DND-41 (cell line): ENCODE measurements at regions not wholly inside any gene's neighbourhood (a gene's known extent, or its start where the extent isn't known, plus 50 kb on each side); places are given as distances from the start of the nearest gene placed in this dataset.

ENCODE experiments used
- ATAC-seq: fragments of 200-7000 bp; cut with Tn5 transposase; 3 replicates; pipeline ENCODE4 v1.9.1; 2021; ENCODE audit warnings: low read depth; ENCODE audit not compliant: insufficient read depth
- DNase-seq: peaks from one replicate; pipeline ENCODE4 v3.0.0-alpha.2; 2020
- H2AFZ ChIP-seq: 2 replicates; pipeline ENCODE4 v1.6.0; 2012; ENCODE audit warnings: low read depth, low read length
- H3K27ac ChIP-seq: 2 replicates; pipeline ENCODE4 v1.5.1; 2012; ENCODE audit warnings: low read length, inconsistent platforms
- H3K27me3 ChIP-seq: fragments of 200-600 bp; sonication (generic); 2 replicates; pipeline ENCODE4 v1.6.0; 2012; ENCODE audit warnings: low read length, mild to moderate bottlenecking, inconsistent platforms; ENCODE audit not compliant: insufficient read depth, poor library complexity
- H3K36me3 ChIP-seq: 2 replicates; pipeline ENCODE4 v1.5.1; 2012; ENCODE audit warnings: low read length, inconsistent platforms; ENCODE audit not compliant: insufficient read depth
- H3K4me1 ChIP-seq: 2 replicates; pipeline ENCODE4 v1.5.1; 2012; ENCODE audit warnings: mild to moderate bottlenecking, low read length; ENCODE audit not compliant: insufficient read depth
- H3K4me2 ChIP-seq: 2 replicates; pipeline ENCODE4 v1.6.0; 2012; ENCODE audit warnings: mild to moderate bottlenecking, moderate library complexity, low read length, inconsistent platforms; ENCODE audit not compliant: insufficient read depth
- H3K4me3 ChIP-seq, 2 experiments: fragments of 200-600 bp in 1 of 2; shearing (Covaris generic) in 1 of 2; 2 replicates each; pipeline ENCODE4 v1.5.1; 2012 to 2016; ENCODE audit warnings: inconsistent platforms in 2 of 2, low read length in 2 of 2, mild to moderate bottlenecking in 2 of 2, low read depth in 1 of 2, moderate library complexity in 1 of 2
- H3K79me2 ChIP-seq: 2 replicates; pipeline ENCODE4 v1.6.0; 2012; ENCODE audit warnings: low read length, inconsistent platforms; ENCODE audit not compliant: insufficient read depth
- H3K9ac ChIP-seq: 2 replicates; pipeline ENCODE4 v1.6.0; 2012; ENCODE audit warnings: low read depth, mild to moderate bottlenecking, inconsistent platforms, low read length, moderate library complexity
- H3K9me3 ChIP-seq: 2 replicates; pipeline ENCODE4 v1.5.1; 2012; ENCODE audit warnings: low read length, moderate library complexity, mild to moderate bottlenecking, inconsistent platforms; ENCODE audit not compliant: insufficient read depth, severe bottlenecking
- H4K20me1 ChIP-seq: 2 replicates; pipeline ENCODE4 v1.6.0; 2012; ENCODE audit warnings: low read length; ENCODE audit not compliant: insufficient read depth
- CTCF ChIP-seq: IDR thresholded peaks from 2 replicates; pipeline ENCODE4 v1.5.1; 2012; ENCODE audit warnings: borderline replicate concordance, low read length, moderate library complexity, mild to moderate bottlenecking; ENCODE audit not compliant: poor library complexity, severe bottlenecking; ENCODE audit errors: extremely low read depth
- EZH2 ChIP-seq: IDR thresholded peaks from 3 replicates; pipeline ENCODE4 v1.6.1; 2012; ENCODE audit warnings: borderline replicate concordance, low read depth, mild to moderate bottlenecking, moderate library complexity, low read length, inconsistent platforms; ENCODE audit not compliant: severe bottlenecking

- DNase-seq (no peak), ATAC-seq (no peak)
- TF ChIP-seq CTCF (no peak), EZH2 (no peak)
- Histone ChIP-seq H3K9me3 (no peaks in the 10 kb centered on the region), H4K20me1 (no peaks in the 10 kb centered on the region), H2AFZ (no peak overlapping the region), H3K4me1 (no peaks in the 10 kb centered on the region), H3K9ac (no peak overlapping the region), H3K4me3 (no peak overlapping the region), H3K27me3 (peaks cover 19% of the 10 kb centered on the region), H3K4me2 (no peak overlapping the region), H3K79me2 (no peaks in the 10 kb centered on the region), H3K27ac (no peak overlapping the region), H3K36me3 (no peaks in the 10 kb centered on the region)
Measured at GRCh38 chr20:41900201-41900691, 282.1 kb upstream of the CHD6 start.

- ATAC-seq (no peak), DNase-seq (no peak)
- H3K4me3 ChIP-seq, result no peak overlapping the region
- H2AFZ ChIP-seq, result no peak overlapping the region
- TF ChIP-seq CTCF (no peak), EZH2 (no peak)
- H3K4me2 ChIP-seq, result no peak overlapping the region
- no peaks in the 10 kb centered on the region for H3K9me3 ChIP-seq
- H3K9ac ChIP-seq, result no peak overlapping the region
- no peaks in the 10 kb centered on the region for H4K20me1 ChIP-seq
- H3K36me3 ChIP-seq, result no peaks in the 10 kb centered on the region
- H3K27ac ChIP-seq, result no peak overlapping the region
- H3K4me1 ChIP-seq, result no peaks in the 10 kb centered on the region
- peaks cover 19% of the 10 kb centered on the region for H3K27me3 ChIP-seq
- no peaks in the 10 kb centered on the region for H3K79me2 ChIP-seq
Measured at GRCh38 chr20:41897708-41898107, 279.5 kb upstream of the CHD6 start.

GRCh38 chr20:41895241-41896032 lies 277.3 kb upstream of the CHD6 start:
- Histone ChIP-seq H3K9ac (no peak overlapping the region), H2AFZ (no peak overlapping the region), H3K4me2 (no peak overlapping the region), H3K4me3 (no peak overlapping the region), H3K4me1 (no peaks in the 10 kb centered on the region), H4K20me1 (no peaks in the 10 kb centered on the region), H3K79me2 (no peaks in the 10 kb centered on the region), H3K27ac (no peak overlapping the region), H3K36me3 (no peaks in the 10 kb centered on the region), H3K27me3 (peaks cover 19% of the 10 kb centered on the region), H3K9me3 (no peaks in the 10 kb centered on the region)
- DNase-seq (no peak), ATAC-seq (no peak)
- TF ChIP-seq EZH2, result no peak
- TF ChIP-seq CTCF, result no peak
